SK-N-MC (cell line): ENCODE measurements at regions not wholly inside any gene's neighbourhood (a gene's known extent, or its start where the extent isn't known, plus 50 kb on each side); places are given as distances from the start of the nearest gene placed in this dataset.
"Not testable (repeated sequence)": the region's sequence is repeated elsewhere in the genome, so short reads cannot be mapped to it uniquely, and the experiment has no call there.

Source experiments
- DNase-seq: peaks from one replicate; pipeline ENCODE4 v3.0.0-alpha.2; 2011; ENCODE audit warnings: low read depth, low spot score
- H3K27ac ChIP-seq: fragments of 200-600 bp; sonication (generic); 2 replicates; pipeline ENCODE4 v1.5.1; 2016; ENCODE audit warnings: mixed run types
- H3K36me3 ChIP-seq: fragments of 200-600 bp; sonication (generic); 2 replicates; pipeline ENCODE4 v1.6.1; 2017; ENCODE audit warnings: antibody characterized with exemption, low read length, mixed read lengths; ENCODE audit not compliant: insufficient read depth
- H3K4me3 ChIP-seq: fragments of 200-600 bp; sonication (generic); 2 replicates; pipeline ENCODE4 v1.5.1; 2016
- H3K9ac ChIP-seq: fragments of 200-600 bp; sonication (generic); 2 replicates; pipeline ENCODE4 v1.8.0; 2017; ENCODE audit warnings: mixed run types, mixed read lengths; ENCODE audit not compliant: insufficient read length
- H3K9me3 ChIP-seq: fragments of 200-600 bp; sonication (generic); 2 replicates; pipeline ENCODE4 v1.6.1; 2017; ENCODE audit warnings: low read depth, mild to moderate bottlenecking, antibody characterized with exemption, low read length, moderate library complexity, mixed read lengths
- EZH2 ChIP-seq: fragments of 200-600 bp; sonication (generic); IDR thresholded peaks from one replicate; pipeline ENCODE4 v1.6.1; 2017; ENCODE audit warnings: antibody characterized with exemption
- FOXP2 ChIP-seq: optimal IDR thresholded peaks from 2 replicates; pipeline ENCODE3; 2011; ENCODE audit warnings: mild to moderate bottlenecking, moderate library complexity; ENCODE audit not compliant: insufficient read depth; ENCODE audit errors: extremely low read length, control extremely low read depth
- POLR2AphosphoS5 ChIP-seq: IDR thresholded peaks from 2 replicates; pipeline ENCODE4 v1.6.1; 2012; ENCODE audit warnings: mild to moderate bottlenecking, low read depth, low read length, borderline replicate concordance

GRCh38 chr3:14057701-14058100 is 67.0 kb downstream of the CHCHD4 start:
- TF ChIP-seq POLR2AphosphoS5 (no peak), EZH2 (no peak), FOXP2 (no peak)
- H3K4me3 ChIP-seq = no peak overlapping the region
- H3K9ac ChIP-seq = no peak overlapping the region
- no peak overlapping the region for H3K27ac ChIP-seq
- H3K9me3 ChIP-seq = no peaks in the 10 kb centered on the region
- H3K36me3 ChIP-seq = no peaks in the 10 kb centered on the region
- DNase-seq = no peak

- no peak for TF ChIP-seq EZH2
- no peak for TF ChIP-seq FOXP2
- TF ChIP-seq POLR2AphosphoS5 = no peak
- peak overlapping the region; percentile 68 for H3K27ac ChIP-seq
- H3K4me3 ChIP-seq = peak overlapping the region; percentile 18
- no peaks in the 10 kb centered on the region for H3K36me3 ChIP-seq
- no peak overlapping the region for H3K9ac ChIP-seq
- DNase-seq = no peak
- no peaks in the 10 kb centered on the region for H3K9me3 ChIP-seq
These were observed 76.8 kb downstream of the CHCHD4 start for GRCh38 chr3:14047841-14048240.

- no peaks in the 10 kb centered on the region for H3K36me3 ChIP-seq
- no peak overlapping the region for H3K4me3 ChIP-seq
- TF ChIP-seq POLR2AphosphoS5 (no peak), FOXP2 (no peak), EZH2 (no peak)
- H3K9me3 ChIP-seq = no peaks in the 10 kb centered on the region
- H3K27ac ChIP-seq = no peak overlapping the region
- no peak overlapping the region for H3K9ac ChIP-seq
- DNase-seq = no peak
These were observed 77.6 kb downstream of the CHCHD4 start for GRCh38 chr3:14047027-14047426.

- TF ChIP-seq EZH2 (no peak), FOXP2 (no peak), POLR2AphosphoS5 (no peak)
- no peak overlapping the region for H3K27ac ChIP-seq
- no peak for DNase-seq
- H3K4me3 ChIP-seq = no peak overlapping the region
- no peaks in the 10 kb centered on the region for H3K9me3 ChIP-seq
- H3K9ac ChIP-seq = no peak overlapping the region
- H3K36me3 ChIP-seq = no peaks in the 10 kb centered on the region
These were observed 82.0 kb downstream of the CHCHD4 start for GRCh38 chr3:14042680-14043079.

- DNase-seq = no peak
- H3K9ac ChIP-seq = no peak overlapping the region
- H3K9me3 ChIP-seq = no peaks in the 10 kb centered on the region
- TF ChIP-seq EZH2 (no peak), FOXP2 (no peak), POLR2AphosphoS5 (no peak)
- H3K4me3 ChIP-seq = no peak overlapping the region
- no peak overlapping the region for H3K27ac ChIP-seq
- no peaks in the 10 kb centered on the region for H3K36me3 ChIP-seq
These were observed 85.5 kb downstream of the CHCHD4 start for GRCh38 chr3:14039149-14039548.

- TF ChIP-seq FOXP2 = no peak
- TF ChIP-seq EZH2 = no peak
- no peak for TF ChIP-seq POLR2AphosphoS5
- no peak for DNase-seq
- no peak overlapping the region for H3K4me3 ChIP-seq
- no peak overlapping the region for H3K9ac ChIP-seq
- H3K27ac ChIP-seq = no peak overlapping the region
- H3K36me3 ChIP-seq = no peaks in the 10 kb centered on the region
- no peaks in the 10 kb centered on the region for H3K9me3 ChIP-seq
These were observed 87.5 kb downstream of the CHCHD4 start for GRCh38 chr3:14037211-14037610.

GRCh38 chr3:14033023-14033422 is 91.6 kb downstream of the CHCHD4 start:
- Histone ChIP-seq H3K4me3 (no peak overlapping the region), H3K9ac (no peak overlapping the region), H3K27ac (no peak overlapping the region), H3K36me3 (no peaks in the 10 kb centered on the region), H3K9me3 (no peaks in the 10 kb centered on the region)
- TF ChIP-seq POLR2AphosphoS5 (no peak), FOXP2 (no peak), EZH2 (no peak)
- DNase-seq = no peak

- no peak for DNase-seq
- H3K9ac ChIP-seq = no peak overlapping the region
These were observed 93.4 kb downstream of the CHCHD4 start for GRCh38 chr3:14031271-14031670.

GRCh38 chr3:14029390-14029995 is 95.2 kb downstream of the CHCHD4 start:
- not testable (repeated sequence) for H3K36me3 ChIP-seq, H3K9me3 ChIP-seq, H3K4me3 ChIP-seq, H3K9ac ChIP-seq, H3K27ac ChIP-seq, DNase-seq

More at GRCh38 chr3:14031271-14031670, 93.4 kb downstream of the CHCHD4 start:
- H3K9me3 ChIP-seq = no peaks in the 10 kb centered on the region
- H3K36me3 ChIP-seq = no peaks in the 10 kb centered on the region
- TF ChIP-seq FOXP2 (no peak), EZH2 (no peak), POLR2AphosphoS5 (no peak)
- no peak overlapping the region for H3K27ac ChIP-seq
- no peak overlapping the region for H3K4me3 ChIP-seq

GRCh38 chr3:14028122-14028521 is 96.5 kb downstream of the CHCHD4 start:
- DNase-seq, H3K27ac ChIP-seq, H3K9ac ChIP-seq, H3K36me3 ChIP-seq, H3K4me3 ChIP-seq, H3K9me3 ChIP-seq: not testable (repeated sequence)
